Stimulated activated CD4-positive, alpha-beta T cell treated with anti-CD3 and anti-CD28 coated beads, TNF-alpha, amount 100 ng/mL, for 1 hour (primary cell): ENCODE measurements at regions not wholly inside any gene's neighbourhood (a gene's known extent, or its start where the extent isn't known, plus 50 kb on each side); places are given as distances from the start of the nearest gene placed in this dataset.

ENCODE experiments used
- DNase-seq, 3 donors: peaks; one replicate each; pipeline ENCODE4 v3.0.0-alpha.2; 2020; ENCODE audit warnings: low read depth in 3 of 3, low spot score in 1 of 3

- DNase-seq = no peak
Observed at GRCh38 chr1:87508247-87508787, 179.6 kb downstream of the LMO4 start.

DNA sequence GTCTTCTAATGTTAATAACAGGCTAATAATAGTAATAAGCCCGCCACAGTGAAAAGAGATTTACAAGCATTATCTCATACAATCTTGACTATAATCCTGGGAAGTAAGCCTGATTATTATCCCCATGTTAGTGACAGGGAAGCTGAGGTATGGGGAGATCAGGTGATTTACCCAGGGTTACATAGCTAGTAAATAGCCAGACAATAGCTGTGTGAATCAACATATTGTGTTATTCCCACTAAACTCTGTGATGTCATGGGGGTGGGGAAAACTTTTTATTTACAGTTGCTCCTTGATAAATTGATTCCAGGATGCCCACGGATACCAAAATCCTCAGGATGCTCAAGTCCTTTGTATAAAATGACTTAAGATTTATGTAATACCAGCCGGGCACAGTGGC is 181.9 kb downstream of the LMO4 start:
- no peak for DNase-seq

GRCh38 chr1:87511449-87511848 is 182.8 kb downstream of the LMO4 start:
- DNase-seq = no peak

GRCh38 chr1:87512431-87512830 is 183.8 kb downstream of the LMO4 start:
- no peak for DNase-seq

GRCh38 chr1:87513255-87513654 is 184.6 kb downstream of the LMO4 start:
- no peak for DNase-seq

DNA sequence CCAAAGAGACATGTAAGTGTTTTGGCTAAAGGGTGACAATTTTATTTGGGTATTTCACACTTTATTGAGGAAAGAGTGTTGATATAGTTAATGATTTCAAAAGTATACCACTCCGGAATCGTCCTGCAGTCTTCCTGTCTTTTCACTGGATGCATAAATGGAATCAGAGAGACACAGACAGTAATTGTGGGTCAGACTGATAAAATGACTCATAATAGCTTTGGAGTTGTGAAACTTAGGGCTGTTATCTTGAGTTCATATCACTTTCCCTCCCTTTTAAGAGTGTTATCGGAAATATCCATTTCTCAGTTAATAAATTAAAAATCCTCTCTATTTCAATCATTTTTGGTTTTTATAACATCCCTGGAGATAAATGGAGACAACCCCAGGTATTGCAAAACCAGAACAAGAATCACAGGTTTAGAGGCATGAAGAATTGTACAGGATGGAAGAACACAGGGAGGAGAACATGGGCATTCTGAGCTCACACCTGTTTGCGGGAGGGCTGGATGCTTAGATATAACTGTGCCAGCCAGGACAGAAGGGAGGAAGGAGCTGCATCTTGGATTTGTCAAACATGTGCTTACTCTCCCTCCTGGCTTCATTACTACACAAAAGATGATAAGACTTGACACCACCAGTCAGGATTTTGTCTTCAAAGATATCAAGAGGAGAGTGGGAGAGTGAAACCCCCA is 185.4 kb downstream of the LMO4 start:
- no peak for DNase-seq

DNA sequence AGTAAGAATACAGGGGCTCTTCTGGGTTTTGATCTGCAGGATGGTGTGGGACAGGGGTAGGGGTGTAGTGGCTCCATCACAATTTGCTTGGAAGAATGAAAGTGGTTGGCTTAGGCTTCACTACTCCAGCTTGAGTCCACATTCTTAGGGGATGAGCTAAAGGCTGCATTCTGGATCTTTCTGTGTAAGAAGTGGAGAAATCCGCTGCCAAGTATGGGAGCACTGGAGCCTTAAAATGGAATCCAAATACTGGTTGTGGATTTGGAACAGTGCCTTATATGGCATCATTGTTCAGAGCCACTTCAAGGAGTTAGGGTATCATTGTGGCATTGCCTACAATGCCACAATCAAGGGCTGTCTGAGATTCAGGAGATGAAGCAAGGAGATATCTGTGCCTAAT is 187.1 kb downstream of the LMO4 start:
- no peak for DNase-seq

DNA sequence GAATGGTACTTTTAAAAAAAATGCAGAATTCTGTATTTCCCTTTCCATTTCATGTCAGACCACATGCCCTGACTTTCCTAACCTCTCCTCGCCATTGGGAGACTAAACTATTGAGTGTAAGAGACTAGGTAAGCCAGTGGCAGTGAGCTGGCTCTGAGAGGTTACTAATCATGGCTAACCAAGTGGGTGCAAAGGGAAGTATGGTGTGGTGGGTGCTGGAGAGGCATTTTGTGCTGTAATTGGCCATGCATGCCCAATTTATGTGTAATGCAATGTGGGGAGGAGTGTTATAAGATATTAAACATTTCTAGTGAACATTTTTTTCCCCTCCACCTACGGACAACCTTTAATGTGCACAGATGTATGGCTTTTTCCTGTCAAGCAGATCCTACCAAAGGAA is 190.1 kb downstream of the LMO4 start:
- DNase-seq = no peak

DNA sequence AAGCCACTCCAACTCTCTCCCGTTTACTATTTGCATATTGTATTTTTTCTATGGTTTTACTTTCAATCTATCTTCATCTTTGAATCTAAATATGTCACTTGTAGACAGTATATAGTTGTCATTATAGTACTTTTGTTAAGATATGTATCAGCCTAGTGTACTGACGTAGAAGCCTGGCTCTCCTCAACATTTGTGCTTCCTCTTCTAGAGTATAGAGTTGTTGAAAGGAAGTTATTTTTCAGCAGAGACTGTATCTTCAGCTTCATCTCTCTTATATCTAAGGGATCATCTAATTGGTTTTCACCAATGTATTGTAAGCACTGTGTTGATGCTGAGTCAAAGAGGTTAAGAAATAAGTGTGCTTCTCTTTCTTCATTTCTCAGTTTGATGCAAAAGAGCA is 192.8 kb downstream of the LMO4 start:
- DNase-seq = no peak

DNA sequence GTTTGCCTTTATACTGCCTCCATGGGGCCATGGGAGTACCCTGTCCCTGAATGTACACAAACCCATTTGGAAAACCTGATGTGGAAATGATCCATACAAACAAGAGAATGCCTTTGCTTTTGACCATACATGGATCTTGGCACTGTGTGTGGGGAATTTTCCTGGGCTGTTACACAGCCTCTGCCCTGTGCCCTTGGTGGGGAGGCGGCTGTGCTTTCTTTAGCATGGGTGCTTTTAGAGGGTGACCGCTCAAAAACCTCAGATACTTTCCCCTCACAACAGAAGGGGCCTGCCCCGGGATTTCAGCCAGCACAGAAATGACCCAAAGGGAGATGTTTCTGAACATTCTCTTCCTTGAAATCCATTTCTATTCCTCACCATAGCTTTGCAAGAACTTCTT is 194.8 kb downstream of the LMO4 start:
- no peak for DNase-seq

GRCh38 chr1:87524021-87524754 is 195.5 kb downstream of the LMO4 start:
- DNase-seq = no peak

DNA sequence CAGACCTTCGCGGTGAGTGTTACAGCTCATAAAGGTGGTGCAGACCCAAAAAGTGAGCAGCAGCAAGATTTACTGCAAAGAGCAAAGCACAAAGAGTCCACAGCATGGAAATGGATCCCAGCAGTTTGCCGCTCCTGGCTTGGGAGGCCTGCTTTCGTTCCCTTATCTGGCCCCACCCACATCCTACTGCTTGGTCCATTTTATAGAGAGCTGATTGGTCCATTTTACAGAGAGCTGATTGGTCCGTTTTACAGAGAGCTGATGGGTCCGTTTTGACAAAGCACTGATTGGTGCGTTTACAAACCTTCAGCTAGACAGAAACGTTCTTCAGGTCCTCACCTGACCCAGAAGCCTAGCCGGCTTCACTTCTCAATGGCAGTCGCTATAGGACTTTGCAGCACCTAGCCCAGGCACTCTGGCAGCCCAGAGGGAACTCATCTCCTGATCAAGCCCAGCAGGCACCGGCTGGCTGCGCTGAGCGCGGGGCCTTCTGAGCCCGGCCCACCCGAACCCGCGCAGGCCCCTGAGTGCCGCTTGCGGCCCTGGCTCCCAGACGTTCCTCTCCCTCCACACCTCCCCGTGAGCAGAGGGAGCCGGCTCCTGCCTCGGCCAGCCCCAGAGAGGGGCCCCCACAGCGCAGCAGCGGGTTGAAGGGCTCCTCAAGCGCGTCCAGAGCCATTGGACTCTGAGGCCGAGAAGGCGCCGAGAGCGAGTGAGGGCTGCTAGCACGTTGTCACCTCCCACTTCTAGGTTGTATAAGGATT is 200.3 kb downstream of the LMO4 start:
- no peak for DNase-seq

DNA sequence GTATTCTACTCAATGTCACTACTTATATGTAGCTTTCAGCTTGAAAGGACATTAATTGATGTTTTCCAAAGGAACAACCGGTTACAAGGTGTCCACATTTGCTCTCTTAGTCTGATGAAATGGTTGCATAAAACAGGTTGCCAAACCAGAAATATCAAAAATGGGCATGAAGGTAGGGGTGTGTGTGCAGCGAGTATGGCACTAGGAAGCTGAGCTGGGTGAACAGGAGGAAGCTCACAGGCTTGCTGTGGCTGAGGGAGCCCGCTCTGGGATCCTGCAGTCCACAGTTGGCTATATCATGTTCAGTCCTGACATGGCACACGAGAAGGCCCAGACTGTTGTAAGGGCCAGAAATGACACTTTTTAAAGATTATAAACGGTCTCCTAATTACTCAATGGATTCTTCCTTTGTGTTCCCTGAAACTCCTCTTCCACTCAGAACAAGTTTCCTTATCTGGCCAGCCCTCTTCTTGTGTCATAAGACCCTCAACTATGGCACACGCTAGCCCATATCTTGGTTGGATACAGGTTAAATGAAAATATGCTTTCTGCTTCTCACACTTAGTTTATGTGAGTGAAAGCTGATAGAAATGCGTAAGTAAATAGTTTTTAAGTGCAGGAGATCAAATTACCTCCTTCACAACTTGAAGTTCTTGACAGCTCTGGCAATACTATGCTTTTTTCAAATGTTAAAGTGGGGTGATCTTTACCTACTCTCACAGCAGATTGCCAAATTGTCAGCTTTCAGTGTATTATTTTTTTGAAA is 201.5 kb downstream of the LMO4 start:
- no peak for DNase-seq

DNA sequence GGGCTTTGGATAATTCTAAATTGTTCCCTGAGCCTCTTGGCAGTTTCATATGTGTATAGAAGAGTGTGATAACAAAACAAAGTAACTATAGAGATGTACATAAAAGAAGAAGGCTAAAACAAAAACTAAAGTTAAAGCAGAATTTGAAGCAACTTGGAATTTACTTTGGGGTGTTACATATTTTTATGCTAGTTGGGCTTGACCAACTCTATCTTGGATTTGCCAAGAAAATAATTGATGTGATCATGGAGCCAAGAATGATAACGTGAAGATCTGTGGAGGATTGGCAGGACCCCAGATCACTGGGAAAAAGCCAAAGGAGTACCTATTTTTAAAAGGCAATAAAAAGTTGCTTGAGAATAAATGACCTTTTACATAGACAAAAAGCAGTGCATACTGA is 206.9 kb downstream of the LMO4 start:
- DNase-seq = no peak

DNA sequence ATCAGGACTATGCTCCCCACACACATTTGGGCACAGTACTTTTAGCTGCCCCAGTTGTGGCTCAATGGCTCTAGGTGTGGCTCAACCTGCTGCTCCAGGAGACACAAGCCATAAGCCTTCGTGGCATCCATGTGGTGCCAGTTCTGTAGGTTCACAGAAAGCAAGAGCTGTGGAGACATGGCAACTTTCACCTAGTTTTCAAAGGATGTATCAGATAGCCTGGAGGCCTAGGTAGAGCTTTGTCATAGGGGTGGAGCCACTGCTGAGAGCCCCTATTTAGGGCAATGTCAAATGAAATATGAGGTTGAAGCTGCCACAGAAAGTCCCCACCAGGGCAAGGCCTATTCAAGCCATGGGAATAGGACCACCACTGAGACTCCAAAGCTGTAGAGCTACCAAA is 210.5 kb downstream of the LMO4 start:
- no peak for DNase-seq

DNA sequence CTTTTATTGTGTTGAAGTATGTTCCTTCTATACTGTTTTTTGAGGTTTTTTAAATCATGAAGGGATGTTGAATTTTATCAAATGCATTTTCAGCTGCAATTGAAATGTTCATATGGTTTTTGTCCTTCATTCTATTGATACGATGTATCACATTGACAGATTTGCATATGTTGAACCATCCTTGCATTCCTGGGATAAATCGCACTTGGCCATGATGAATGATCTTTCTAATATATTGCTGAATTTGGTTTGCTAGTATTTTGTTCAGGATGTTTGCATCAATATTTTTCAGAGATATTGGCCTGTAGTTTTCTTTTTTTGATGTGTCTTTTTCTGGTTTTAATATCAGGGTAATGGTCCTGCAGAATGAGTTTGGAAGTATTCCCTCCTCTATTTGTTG is 214.0 kb downstream of the LMO4 start:
- no peak for DNase-seq

- DNase-seq = no peak
Observed at GRCh38 chr1:87549738-87550137, 221.1 kb downstream of the LMO4 start.

- no peak for DNase-seq
Observed at GRCh38 chr1:87553511-87553910, 224.8 kb downstream of the LMO4 start.

DNA sequence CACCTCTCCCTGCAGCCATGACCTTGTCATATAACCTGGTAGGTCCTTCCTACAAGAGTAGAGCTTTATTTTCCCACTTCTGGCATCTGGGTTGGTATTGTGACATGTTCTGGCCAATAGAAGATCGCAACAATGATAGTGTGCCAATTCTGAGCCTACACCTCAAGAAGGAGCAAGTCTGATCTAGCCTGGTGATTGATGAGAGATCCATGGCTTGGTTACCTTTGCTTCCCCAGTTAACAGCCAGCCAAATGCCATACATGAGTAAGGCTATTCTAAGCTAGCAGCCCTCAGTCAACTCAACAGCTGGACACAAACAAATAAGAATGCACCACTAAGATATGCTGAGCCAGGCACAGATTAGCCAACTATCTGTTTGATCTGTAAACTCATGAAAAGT is 226.7 kb downstream of the LMO4 start:
- no peak for DNase-seq

GRCh38 chr1:87556326-87556725 is 227.6 kb downstream of the LMO4 start:
- DNase-seq = no peak

- no peak for DNase-seq
Observed at GRCh38 chr1:87558921-87559320, 230.2 kb downstream of the LMO4 start.
